Vagina (tissue), 2 donors: ENCODE measurements at regions not wholly inside any gene's neighbourhood (a gene's known extent, or its start where the extent isn't known, plus 50 kb on each side); places are given as distances from the start of the nearest gene placed in this dataset.

Experiments used
- DNase-seq, 2 donors: peaks; one replicate each; pipeline ENCODE4 v3.0.0-alpha.2; 2017; ENCODE audit errors: extremely low spot score in 2 of 2
- H3K27ac ChIP-seq: fragments of 200-600 bp; sonication (generic); one replicate; pipeline ENCODE4 v1.5.1; 2019
- H3K27me3 ChIP-seq: fragments of 200-600 bp; sonication (generic); one replicate; pipeline ENCODE4 v1.5.1; 2019
- H3K36me3 ChIP-seq, 2 donors: fragments of 200-600 bp; sonication (generic); one replicate each; pipeline ENCODE4 v1.5.1; 2017 to 2019
- H3K4me1 ChIP-seq: fragments of 200-600 bp; sonication (generic); one replicate; pipeline ENCODE4 v1.5.1; 2019
- H3K4me3 ChIP-seq, 2 donors: fragments of 200-600 bp; sonication (generic); 1 replicate in 1 of 2; 2 replicates in 1 of 2; pipeline ENCODE4 v1.5.1; 2016 to 2019
- H3K9me3 ChIP-seq: fragments of 200-600 bp; sonication (generic); one replicate; pipeline ENCODE4 v1.5.1; 2019
- CTCF ChIP-seq, 3 experiments: fragments of 450-650 bp in 2 of 3; fragments of 200-600 bp in 1 of 3; sonication (generic) in 1 of 3; IDR thresholded peaks; one replicate each; pipeline ENCODE4 v1.5.1; 2017 to 2019; ENCODE audit warnings: antibody characterized with exemption in 3 of 3, mild to moderate bottlenecking in 2 of 3, moderate library complexity in 2 of 3
- POLR2A ChIP-seq, 2 donors: fragments of 450-650 bp; IDR thresholded peaks; one replicate each; pipeline ENCODE4 v1.6.1; 2017; ENCODE audit warnings: antibody characterized with exemption in 2 of 2, mild to moderate bottlenecking in 2 of 2, moderate library complexity in 2 of 2
- POLR2AphosphoS5 ChIP-seq, 2 donors: sonication (generic); formaldehyde crosslinking; IDR thresholded peaks; one replicate each; pipeline ENCODE4 v1.9.0; 2017; ENCODE audit warnings: antibody characterized with exemption in 2 of 2, mild to moderate bottlenecking in 2 of 2, low read depth in 1 of 2; ENCODE audit not compliant: insufficient read depth in 1 of 2
- intact Hi-C: fragments of 100-400 bp; cut with DNase I; formaldehyde crosslinking; loops from one replicate; pipeline ENCODE4 v1.15.1; 2023

- no peaks in the 10 kb centered on the region for H3K9me3 ChIP-seq
- H3K4me1 ChIP-seq, result peaks cover 9% of the 10 kb centered on the region
- no peak for DNase-seq
- H3K27ac ChIP-seq, result peak overlapping the region; percentile 67
- peak overlapping the region; percentile 27 to 30 for H3K4me3 ChIP-seq
- H3K27me3 ChIP-seq, result no peaks in the 10 kb centered on the region
- TF ChIP-seq POLR2AphosphoS5 (IDR thresholded peaks at IDR 0.05; ENCODE audit: insufficient read depth in 1 of 2, low read depth in 1 of 2) (peak in 1 of 2 donors; percentile 62), POLR2A (IDR thresholded peaks at IDR 0.05) (no peak)
- intact Hi-C loops, result no loop called here
- no peaks in the 10 kb centered on the region for H3K36me3 ChIP-seq
Observed at GRCh38 chr13:110799246-110800236, 86.0 kb downstream of the ING1 start.

- Histone ChIP-seq H3K4me1 (peaks cover 9% of the 10 kb centered on the region), H3K4me3 (no peak overlapping the region), H3K27ac (no peak overlapping the region), H3K9me3 (no peaks in the 10 kb centered on the region), H3K36me3 (no peaks in the 10 kb centered on the region), H3K27me3 (no peaks in the 10 kb centered on the region)
- DNase-seq, result no peak
- intact Hi-C loops, result no loop called here
- TF ChIP-seq CTCF (IDR thresholded peaks at IDR 0.05), result no peak
- TF ChIP-seq POLR2AphosphoS5 (IDR thresholded peaks at IDR 0.05; ENCODE audit: insufficient read depth in 1 of 2, low read depth in 1 of 2), result no peak
- no peak for TF ChIP-seq POLR2A (IDR thresholded peaks at IDR 0.05)
Observed at GRCh38 chr13:110801044-110801443, 87.5 kb downstream of the ING1 start.

GRCh38 chr13:110802260-110802659 is 88.8 kb downstream of the ING1 start:
- TF ChIP-seq POLR2A (IDR thresholded peaks at IDR 0.05) (no peak), POLR2AphosphoS5 (IDR thresholded peaks at IDR 0.05; ENCODE audit: insufficient read depth in 1 of 2, low read depth in 1 of 2) (no peak), CTCF (IDR thresholded peaks at IDR 0.05) (no peak)
- H3K27me3 ChIP-seq, result no peaks in the 10 kb centered on the region

GRCh38 chr13:110806636-110807035 is 93.1 kb downstream of the ING1 start:
- DNase-seq, result peak in 1 of 2 donors; percentile 64
- intact Hi-C loops, result no loop called here
- Histone ChIP-seq H3K9me3 (no peaks in the 10 kb centered on the region), H3K4me1 (no peaks in the 10 kb centered on the region), H3K36me3 (no peaks in the 10 kb centered on the region), H3K27me3 (no peaks in the 10 kb centered on the region), H3K4me3 (no peak overlapping the region), H3K27ac (no peak overlapping the region)
- no peak for TF ChIP-seq POLR2AphosphoS5 (IDR thresholded peaks at IDR 0.05; ENCODE audit: insufficient read depth in 1 of 2, low read depth in 1 of 2)
- no peak for TF ChIP-seq CTCF (IDR thresholded peaks at IDR 0.05)
- TF ChIP-seq POLR2A (IDR thresholded peaks at IDR 0.05), result no peak

More at GRCh38 chr13:110802260-110802659, 88.8 kb downstream of the ING1 start:
- Histone ChIP-seq H3K36me3 (no peaks in the 10 kb centered on the region), H3K9me3 (no peaks in the 10 kb centered on the region), H3K4me3 (no peak overlapping the region), H3K27ac (no peak overlapping the region), H3K4me1 (peaks cover 9% of the 10 kb centered on the region)
- DNase-seq, result no peak
- intact Hi-C loops, result no loop called here

- DNase-seq, result peak in 1 of 2 donors; percentile 44
- intact Hi-C loops, result no loop called here
Observed at GRCh38 chr13:110807546-110807945, 94.0 kb downstream of the ING1 start.

More at GRCh38 chr13:110807546-110807945, 94.0 kb downstream of the ING1 start:
- no peaks in the 10 kb centered on the region for H3K36me3 ChIP-seq
- no peak for TF ChIP-seq POLR2AphosphoS5 (IDR thresholded peaks at IDR 0.05; ENCODE audit: insufficient read depth in 1 of 2, low read depth in 1 of 2)
- TF ChIP-seq POLR2A (IDR thresholded peaks at IDR 0.05), result no peak
- TF ChIP-seq CTCF (IDR thresholded peaks at IDR 0.05), result no peak
- peaks cover 7% of the 10 kb centered on the region for H3K4me1 ChIP-seq
- no peaks in the 10 kb centered on the region for H3K9me3 ChIP-seq
- no peaks in the 10 kb centered on the region for H3K27me3 ChIP-seq
- H3K4me3 ChIP-seq, result no peak overlapping the region
- H3K27ac ChIP-seq, result no peak overlapping the region
